ENCODE measurements at regions not wholly inside any gene's neighbourhood (a gene's known extent, or its start where the extent isn't known, plus 50 kb on each side); places are given as distances from the start of the nearest gene placed in this dataset.

DNA sequence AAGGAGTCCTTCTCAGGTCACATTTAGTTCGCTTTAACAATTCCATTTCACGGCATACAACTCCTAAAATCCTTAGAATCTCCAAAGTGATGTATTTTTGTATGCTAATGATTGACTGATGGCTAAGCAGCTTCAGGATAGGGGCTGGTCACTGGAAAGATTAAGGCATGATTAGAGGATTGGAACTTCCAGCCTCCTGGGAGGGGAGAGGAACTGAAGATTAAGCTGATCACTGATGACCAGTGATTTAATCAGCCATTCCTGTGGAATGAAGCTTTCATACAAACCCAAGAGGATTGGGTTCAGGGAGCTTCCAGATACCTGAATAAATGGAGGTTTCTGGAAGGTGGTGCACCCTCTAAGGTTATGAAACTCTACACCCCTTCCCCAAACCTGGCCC is 123.9 kb upstream of the CDK13 start:
- TF ChIP-seq EP300 (IDR thresholded peaks at IDR 0.05; ENCODE audit: borderline replicate concordance) (no peak), EGR1 (IDR thresholded peaks at IDR 0.05) (no peak), CREB1 (IDR thresholded peaks at IDR 0.05; ENCODE audit: low read depth) (no peak), TAF1 (IDR thresholded peaks at IDR 0.05; ENCODE audit: low read depth) (no peak), TCF12 (IDR thresholded peaks at IDR 0.05; ENCODE audit: low read depth) (no peak), YY1 (IDR thresholded peaks at IDR 0.05; ENCODE audit: low read depth) (no peak), CEBPB (IDR thresholded peaks at IDR 0.05) (no peak), FOXM1 (IDR thresholded peaks at IDR 0.05; ENCODE audit: borderline replicate concordance, low read depth) (no peak), ZBTB7A (IDR thresholded peaks at IDR 0.05; ENCODE audit: low read depth) (no peak), RAD21 (IDR thresholded peaks at IDR 0.05; ENCODE audit: low read depth) (no peak), NFIC (IDR thresholded peaks at IDR 0.05) (no peak)
- TF ChIP-seq, protein P1, sequence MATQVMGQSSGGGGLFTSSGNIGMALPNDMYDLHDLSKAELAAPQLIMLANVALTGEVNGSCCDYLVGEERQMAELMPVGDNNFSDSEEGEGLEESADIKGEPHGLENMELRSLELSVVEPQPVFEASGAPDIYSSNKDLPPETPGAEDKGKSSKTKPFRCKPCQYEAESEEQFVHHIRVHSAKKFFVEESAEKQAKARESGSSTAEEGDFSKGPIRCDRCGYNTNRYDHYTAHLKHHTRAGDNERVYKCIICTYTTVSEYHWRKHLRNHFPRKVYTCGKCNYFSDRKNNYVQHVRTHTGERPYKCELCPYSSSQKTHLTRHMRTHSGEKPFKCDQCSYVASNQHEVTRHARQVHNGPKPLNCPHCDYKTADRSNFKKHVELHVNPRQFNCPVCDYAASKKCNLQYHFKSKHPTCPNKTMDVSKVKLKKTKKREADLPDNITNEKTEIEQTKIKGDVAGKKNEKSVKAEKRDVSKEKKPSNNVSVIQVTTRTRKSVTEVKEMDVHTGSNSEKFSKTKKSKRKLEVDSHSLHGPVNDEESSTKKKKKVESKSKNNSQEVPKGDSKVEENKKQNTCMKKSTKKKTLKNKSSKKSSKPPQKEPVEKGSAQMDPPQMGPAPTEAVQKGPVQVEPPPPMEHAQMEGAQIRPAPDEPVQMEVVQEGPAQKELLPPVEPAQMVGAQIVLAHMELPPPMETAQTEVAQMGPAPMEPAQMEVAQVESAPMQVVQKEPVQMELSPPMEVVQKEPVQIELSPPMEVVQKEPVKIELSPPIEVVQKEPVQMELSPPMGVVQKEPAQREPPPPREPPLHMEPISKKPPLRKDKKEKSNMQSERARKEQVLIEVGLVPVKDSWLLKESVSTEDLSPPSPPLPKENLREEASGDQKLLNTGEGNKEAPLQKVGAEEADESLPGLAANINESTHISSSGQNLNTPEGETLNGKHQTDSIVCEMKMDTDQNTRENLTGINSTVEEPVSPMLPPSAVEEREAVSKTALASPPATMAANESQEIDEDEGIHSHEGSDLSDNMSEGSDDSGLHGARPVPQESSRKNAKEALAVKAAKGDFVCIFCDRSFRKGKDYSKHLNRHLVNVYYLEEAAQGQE (IDR thresholded peaks at IDR 0.05; ENCODE audit: low read depth), result no peak
- TF ChIP-seq, protein P2, sequence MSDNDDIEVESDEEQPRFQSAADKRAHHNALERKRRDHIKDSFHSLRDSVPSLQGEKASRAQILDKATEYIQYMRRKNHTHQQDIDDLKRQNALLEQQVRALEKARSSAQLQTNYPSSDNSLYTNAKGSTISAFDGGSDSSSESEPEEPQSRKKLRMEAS (IDR thresholded peaks at IDR 0.05), result no peak
